AG04449 (cell line): ENCODE measurements at regions not wholly inside any gene's neighbourhood (a gene's known extent, or its start where the extent isn't known, plus 50 kb on each side); places are given as distances from the start of the nearest gene placed in this dataset.

ENCODE experiments used
- CTCF ChIA-PET: fragments of 350-600 bp; formaldehyde crosslinking; extraction: SDS; loops from one replicate; lab custom pipeline; 2021; ENCODE audit warnings: antibody characterized with exemption; lab: Yijun Ruan, JAX
- POLR2A ChIA-PET: fragments of 400-600, 350-600 bp; formaldehyde crosslinking; extraction: SDS; loops from one replicate; lab custom pipeline; 2020; ENCODE audit warnings: antibody characterized with exemption, inconsistent platforms; lab: Yijun Ruan, JAX
- DNase-seq: peaks from one replicate; pipeline ENCODE4 v3.0.0-alpha.2; 2010; ENCODE audit warnings: low read depth, low spot score
- H3K4me3 ChIP-seq: 2 replicates; pipeline ENCODE4 v1.5.1; 2011; ENCODE audit warnings: low read depth, mild to moderate bottlenecking, control low read depth, low read length
- TF ChIP-seq, protein P1 (sequence below): IDR thresholded peaks from one replicate; pipeline ENCODE4 v1.5.1; 2011; ENCODE audit warnings: mild to moderate bottlenecking, moderate library complexity, low read length, control low read depth, inconsistent platforms; ENCODE audit not compliant: insufficient read depth; ENCODE audit errors: missing control alignments

GRCh38 chr4:127047930-127048329, 584.8 kb upstream of the INTU start:
- ChIA-PET CTCF (no interaction called here), POLR2A (interaction anchor here (0.6 kb wide), 1 partner anchor 61 kb away, joined by 3 read pairs; no protein-coding TSS in a partner anchor)
- no peak for DNase-seq
- H3K4me3 ChIP-seq, result no peak overlapping the region
- TF ChIP-seq, protein P1, sequence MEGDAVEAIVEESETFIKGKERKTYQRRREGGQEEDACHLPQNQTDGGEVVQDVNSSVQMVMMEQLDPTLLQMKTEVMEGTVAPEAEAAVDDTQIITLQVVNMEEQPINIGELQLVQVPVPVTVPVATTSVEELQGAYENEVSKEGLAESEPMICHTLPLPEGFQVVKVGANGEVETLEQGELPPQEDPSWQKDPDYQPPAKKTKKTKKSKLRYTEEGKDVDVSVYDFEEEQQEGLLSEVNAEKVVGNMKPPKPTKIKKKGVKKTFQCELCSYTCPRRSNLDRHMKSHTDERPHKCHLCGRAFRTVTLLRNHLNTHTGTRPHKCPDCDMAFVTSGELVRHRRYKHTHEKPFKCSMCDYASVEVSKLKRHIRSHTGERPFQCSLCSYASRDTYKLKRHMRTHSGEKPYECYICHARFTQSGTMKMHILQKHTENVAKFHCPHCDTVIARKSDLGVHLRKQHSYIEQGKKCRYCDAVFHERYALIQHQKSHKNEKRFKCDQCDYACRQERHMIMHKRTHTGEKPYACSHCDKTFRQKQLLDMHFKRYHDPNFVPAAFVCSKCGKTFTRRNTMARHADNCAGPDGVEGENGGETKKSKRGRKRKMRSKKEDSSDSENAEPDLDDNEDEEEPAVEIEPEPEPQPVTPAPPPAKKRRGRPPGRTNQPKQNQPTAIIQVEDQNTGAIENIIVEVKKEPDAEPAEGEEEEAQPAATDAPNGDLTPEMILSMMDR, result no peak

GRCh38 chr4:127048376-127049044, 584.2 kb upstream of the INTU start:
- H3K4me3 ChIP-seq, result no peak overlapping the region
- ChIA-PET CTCF (no interaction called here), POLR2A (interaction anchor here (0.6 kb wide), 1 partner anchor 62 kb away, joined by 3 read pairs; no protein-coding TSS in a partner anchor)
- DNase-seq, result no peak
- TF ChIP-seq, protein P1, result no peak

GRCh38 chr4:127049526-127049925, 583.2 kb upstream of the INTU start:
- CTCF ChIA-PET, result interaction anchor here (1.1 kb wide), 1 partner anchor 94 kb away, joined by 3 read pairs; no protein-coding TSS in a partner anchor
- DNase-seq, result no peak
- TF ChIP-seq, protein P1, result no peak
- POLR2A ChIA-PET, result no interaction called here
- H3K4me3 ChIP-seq, result no peak overlapping the region

DNA sequence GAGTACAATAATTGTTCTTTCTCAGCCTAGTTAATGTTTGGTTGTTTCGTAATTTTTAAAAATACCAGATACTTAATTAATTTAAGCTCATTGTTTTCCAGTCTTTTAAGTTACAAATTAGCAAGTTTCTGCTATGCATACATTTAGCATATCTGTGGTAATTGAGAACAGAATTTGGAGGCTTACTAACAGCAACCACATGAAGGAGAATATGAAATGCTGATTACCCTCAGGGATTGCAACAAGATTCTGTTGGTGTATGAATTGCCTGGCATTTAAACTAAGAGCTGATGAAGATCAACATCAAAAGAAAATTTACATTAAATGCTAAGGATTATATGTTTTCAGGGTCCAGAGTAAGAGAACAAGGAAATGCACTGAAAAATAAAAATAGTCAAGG, 580.0 kb upstream of the INTU start:
- TF ChIP-seq, protein P1, result no peak
- no peak overlapping the region for H3K4me3 ChIP-seq
- CTCF ChIA-PET, result no interaction called here
- POLR2A ChIA-PET, result no interaction called here
- DNase-seq, result no peak

DNA sequence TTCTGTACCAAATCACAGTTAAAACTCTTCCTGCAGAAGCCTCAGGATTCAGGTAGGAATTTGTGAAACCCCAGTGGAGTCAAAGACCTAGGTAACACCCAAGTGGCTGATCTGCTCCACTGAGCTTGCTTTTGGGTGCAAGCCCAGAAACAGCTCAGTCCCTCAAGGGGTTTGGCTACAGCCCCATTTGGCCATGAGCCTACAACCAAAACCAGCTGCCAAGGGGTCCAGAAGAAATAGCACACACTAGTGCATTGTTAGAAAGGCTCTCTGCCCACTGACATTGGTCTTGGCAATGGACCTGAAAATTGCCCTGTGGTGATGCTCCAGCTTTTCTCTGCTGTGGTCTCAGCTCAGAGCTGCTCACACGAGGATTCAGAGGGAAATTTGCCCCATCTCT, 577.4 kb upstream of the INTU start:
- TF ChIP-seq, protein P1, result no peak
- no peak overlapping the region for H3K4me3 ChIP-seq
- POLR2A ChIA-PET, result interaction anchor here (0.6 kb wide), 1 partner anchor 184 kb away, joined by 5 read pairs; no protein-coding TSS in a partner anchor
- no peak for DNase-seq
- CTCF ChIA-PET, result no interaction called here

- ChIA-PET CTCF (no interaction called here), POLR2A (no interaction called here)
- H3K4me3 ChIP-seq, result no peak overlapping the region
- TF ChIP-seq, protein P1, result no peak
- DNase-seq, result no peak
Observed at GRCh38 chr4:127069675-127070074, 563.1 kb upstream of the INTU start.
